DND-41 (cell line): ENCODE measurements at regions not wholly inside any gene's neighbourhood (a gene's known extent, or its start where the extent isn't known, plus 50 kb on each side); places are given as distances from the start of the nearest gene placed in this dataset.
"Not testable (repeated sequence)": the region's sequence is repeated elsewhere in the genome, so short reads cannot be mapped to it uniquely, and the experiment has no call there.

ENCODE experiments used
- ATAC-seq: fragments of 200-7000 bp; cut with Tn5 transposase; 3 replicates; pipeline ENCODE4 v1.9.1; 2021; ENCODE audit warnings: low read depth; ENCODE audit not compliant: insufficient read depth
- DNase-seq: peaks from one replicate; pipeline ENCODE4 v3.0.0-alpha.2; 2020
- H2AFZ ChIP-seq: 2 replicates; pipeline ENCODE4 v1.6.0; 2012; ENCODE audit warnings: low read depth, low read length
- H3K27ac ChIP-seq: 2 replicates; pipeline ENCODE4 v1.5.1; 2012; ENCODE audit warnings: low read length, inconsistent platforms
- H3K27me3 ChIP-seq: fragments of 200-600 bp; sonication (generic); 2 replicates; pipeline ENCODE4 v1.6.0; 2012; ENCODE audit warnings: low read length, mild to moderate bottlenecking, inconsistent platforms; ENCODE audit not compliant: insufficient read depth, poor library complexity
- H3K36me3 ChIP-seq: 2 replicates; pipeline ENCODE4 v1.5.1; 2012; ENCODE audit warnings: low read length, inconsistent platforms; ENCODE audit not compliant: insufficient read depth
- H3K4me1 ChIP-seq: 2 replicates; pipeline ENCODE4 v1.5.1; 2012; ENCODE audit warnings: mild to moderate bottlenecking, low read length; ENCODE audit not compliant: insufficient read depth
- H3K4me2 ChIP-seq: 2 replicates; pipeline ENCODE4 v1.6.0; 2012; ENCODE audit warnings: mild to moderate bottlenecking, moderate library complexity, low read length, inconsistent platforms; ENCODE audit not compliant: insufficient read depth
- H3K4me3 ChIP-seq, 2 experiments: fragments of 200-600 bp in 1 of 2; shearing (Covaris generic) in 1 of 2; 2 replicates each; pipeline ENCODE4 v1.5.1; 2012 to 2016; ENCODE audit warnings: inconsistent platforms in 2 of 2, low read length in 2 of 2, mild to moderate bottlenecking in 2 of 2, low read depth in 1 of 2, moderate library complexity in 1 of 2
- H3K79me2 ChIP-seq: 2 replicates; pipeline ENCODE4 v1.6.0; 2012; ENCODE audit warnings: low read length, inconsistent platforms; ENCODE audit not compliant: insufficient read depth
- H3K9ac ChIP-seq: 2 replicates; pipeline ENCODE4 v1.6.0; 2012; ENCODE audit warnings: low read depth, mild to moderate bottlenecking, inconsistent platforms, low read length, moderate library complexity
- H3K9me3 ChIP-seq: 2 replicates; pipeline ENCODE4 v1.5.1; 2012; ENCODE audit warnings: low read length, moderate library complexity, mild to moderate bottlenecking, inconsistent platforms; ENCODE audit not compliant: insufficient read depth, severe bottlenecking
- H4K20me1 ChIP-seq: 2 replicates; pipeline ENCODE4 v1.6.0; 2012; ENCODE audit warnings: low read length; ENCODE audit not compliant: insufficient read depth
- EZH2 ChIP-seq: IDR thresholded peaks from 3 replicates; pipeline ENCODE4 v1.6.1; 2012; ENCODE audit warnings: borderline replicate concordance, low read depth, mild to moderate bottlenecking, moderate library complexity, low read length, inconsistent platforms; ENCODE audit not compliant: severe bottlenecking
- TF ChIP-seq, protein P1 (sequence below): IDR thresholded peaks from 2 replicates; pipeline ENCODE4 v1.5.1; 2012; ENCODE audit warnings: borderline replicate concordance, low read length, moderate library complexity, mild to moderate bottlenecking; ENCODE audit not compliant: poor library complexity, severe bottlenecking; ENCODE audit errors: extremely low read depth

DNA sequence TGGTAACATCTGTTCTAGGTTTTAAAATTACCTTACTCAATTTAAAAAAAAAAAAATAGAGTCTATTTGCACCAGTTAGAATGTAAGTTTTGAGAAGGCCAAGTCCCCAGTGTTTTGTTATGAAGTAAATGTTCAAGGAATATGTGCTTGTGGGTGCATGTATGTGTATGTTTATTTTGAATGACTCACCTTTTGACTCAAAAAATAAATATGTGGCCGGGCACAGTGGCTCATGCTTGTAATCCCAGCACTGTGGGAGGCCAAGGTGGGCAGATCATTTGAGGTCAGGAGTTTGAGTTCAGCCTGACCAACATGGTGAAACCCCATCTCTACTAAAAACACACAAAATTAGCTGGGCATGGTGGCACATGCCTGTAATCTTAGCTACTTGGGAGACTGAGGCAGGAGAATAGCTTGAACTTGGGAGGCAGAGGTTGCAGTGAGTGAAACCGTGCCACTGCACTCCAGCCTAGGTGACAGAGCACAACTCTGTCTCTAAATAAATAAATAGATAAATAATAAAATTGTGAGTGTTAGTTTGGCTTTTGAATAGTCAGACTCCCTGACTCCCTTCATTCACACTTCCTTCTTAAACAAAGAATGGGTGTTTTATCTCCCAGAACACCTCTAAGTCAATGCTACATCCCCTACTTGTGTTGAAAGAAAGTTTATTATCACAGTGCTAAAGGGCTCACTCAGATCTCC, 511.3 kb upstream of the PCDH7 start:
- H3K27ac ChIP-seq: no peak overlapping the region
- ATAC-seq: no peak
- H3K9me3 ChIP-seq: peaks cover 2% of the 10 kb centered on the region

DNA sequence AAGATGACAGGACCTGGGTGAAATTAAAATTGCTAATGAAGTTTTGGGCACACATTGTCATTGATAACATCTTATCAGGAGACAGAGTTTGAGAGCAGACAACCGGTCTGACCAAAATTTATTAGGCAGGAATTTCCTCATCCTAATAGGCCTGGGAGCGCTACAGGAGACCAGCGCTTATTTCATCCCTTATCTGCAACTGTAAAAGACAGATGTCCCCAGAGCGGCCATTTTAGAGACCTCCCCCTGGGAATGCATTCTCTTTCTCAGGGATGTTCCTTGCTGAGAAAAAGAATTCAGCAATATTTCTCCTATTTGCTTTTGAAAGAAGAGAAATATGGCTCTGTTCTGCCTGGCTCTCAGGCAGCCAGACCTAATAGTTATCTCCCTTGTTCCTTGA, 504.2 kb upstream of the PCDH7 start:
- not testable (repeated sequence) for H3K36me3 ChIP-seq, H3K79me2 ChIP-seq, H3K4me1 ChIP-seq, DNase-seq, H3K27me3 ChIP-seq, H3K9me3 ChIP-seq, ATAC-seq, H3K4me3 ChIP-seq, H2AFZ ChIP-seq, H4K20me1 ChIP-seq, H3K9ac ChIP-seq, H3K4me2 ChIP-seq, H3K27ac ChIP-seq

More for the DNA sequence above, 511.3 kb upstream of the PCDH7 start:
- no peak for DNase-seq
- Histone ChIP-seq H3K4me3 (no peak overlapping the region), H3K27me3 (no peaks in the 10 kb centered on the region), H3K9ac (no peak overlapping the region), H2AFZ (no peak overlapping the region), H4K20me1 (no peaks in the 10 kb centered on the region), H3K36me3 (no peaks in the 10 kb centered on the region), H3K4me2 (no peak overlapping the region), H3K4me1 (no peaks in the 10 kb centered on the region), H3K79me2 (no peaks in the 10 kb centered on the region)
- TF ChIP-seq EZH2: no peak
- TF ChIP-seq, protein P1, sequence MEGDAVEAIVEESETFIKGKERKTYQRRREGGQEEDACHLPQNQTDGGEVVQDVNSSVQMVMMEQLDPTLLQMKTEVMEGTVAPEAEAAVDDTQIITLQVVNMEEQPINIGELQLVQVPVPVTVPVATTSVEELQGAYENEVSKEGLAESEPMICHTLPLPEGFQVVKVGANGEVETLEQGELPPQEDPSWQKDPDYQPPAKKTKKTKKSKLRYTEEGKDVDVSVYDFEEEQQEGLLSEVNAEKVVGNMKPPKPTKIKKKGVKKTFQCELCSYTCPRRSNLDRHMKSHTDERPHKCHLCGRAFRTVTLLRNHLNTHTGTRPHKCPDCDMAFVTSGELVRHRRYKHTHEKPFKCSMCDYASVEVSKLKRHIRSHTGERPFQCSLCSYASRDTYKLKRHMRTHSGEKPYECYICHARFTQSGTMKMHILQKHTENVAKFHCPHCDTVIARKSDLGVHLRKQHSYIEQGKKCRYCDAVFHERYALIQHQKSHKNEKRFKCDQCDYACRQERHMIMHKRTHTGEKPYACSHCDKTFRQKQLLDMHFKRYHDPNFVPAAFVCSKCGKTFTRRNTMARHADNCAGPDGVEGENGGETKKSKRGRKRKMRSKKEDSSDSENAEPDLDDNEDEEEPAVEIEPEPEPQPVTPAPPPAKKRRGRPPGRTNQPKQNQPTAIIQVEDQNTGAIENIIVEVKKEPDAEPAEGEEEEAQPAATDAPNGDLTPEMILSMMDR: no peak

DNA sequence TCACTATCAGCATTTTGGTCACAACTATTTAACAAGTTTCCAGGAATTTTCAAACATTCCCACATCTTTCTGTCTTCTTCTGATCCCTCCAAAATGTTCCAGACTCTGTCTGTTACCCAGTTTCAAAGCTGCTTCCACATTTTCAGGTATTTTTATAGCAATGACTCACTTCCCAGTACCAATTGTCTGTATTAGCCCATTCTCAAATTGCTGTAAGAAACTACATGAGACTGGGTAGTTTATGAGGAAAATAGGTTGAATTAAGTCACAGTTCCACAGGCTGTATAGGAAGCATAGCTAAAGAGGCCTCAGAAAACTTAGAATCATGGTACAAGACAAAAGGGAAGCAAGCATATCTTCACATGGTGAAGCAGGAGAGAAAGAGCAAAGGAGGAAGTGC, 475.0 kb upstream of the PCDH7 start:
- TF ChIP-seq, protein P1: no peak
- no peak for TF ChIP-seq EZH2
- no peak for DNase-seq
- H4K20me1 ChIP-seq: no peaks in the 10 kb centered on the region
- no peak overlapping the region for H3K4me3 ChIP-seq
- no peaks in the 10 kb centered on the region for H3K36me3 ChIP-seq
- H3K9ac ChIP-seq: no peak overlapping the region
- no peak for ATAC-seq
- no peak overlapping the region for H2AFZ ChIP-seq
- no peaks in the 10 kb centered on the region for H3K4me1 ChIP-seq
- no peaks in the 10 kb centered on the region for H3K79me2 ChIP-seq
- no peaks in the 10 kb centered on the region for H3K27me3 ChIP-seq
- no peak overlapping the region for H3K4me2 ChIP-seq
- no peak overlapping the region for H3K27ac ChIP-seq
- H3K9me3 ChIP-seq: no peaks in the 10 kb centered on the region

DNA sequence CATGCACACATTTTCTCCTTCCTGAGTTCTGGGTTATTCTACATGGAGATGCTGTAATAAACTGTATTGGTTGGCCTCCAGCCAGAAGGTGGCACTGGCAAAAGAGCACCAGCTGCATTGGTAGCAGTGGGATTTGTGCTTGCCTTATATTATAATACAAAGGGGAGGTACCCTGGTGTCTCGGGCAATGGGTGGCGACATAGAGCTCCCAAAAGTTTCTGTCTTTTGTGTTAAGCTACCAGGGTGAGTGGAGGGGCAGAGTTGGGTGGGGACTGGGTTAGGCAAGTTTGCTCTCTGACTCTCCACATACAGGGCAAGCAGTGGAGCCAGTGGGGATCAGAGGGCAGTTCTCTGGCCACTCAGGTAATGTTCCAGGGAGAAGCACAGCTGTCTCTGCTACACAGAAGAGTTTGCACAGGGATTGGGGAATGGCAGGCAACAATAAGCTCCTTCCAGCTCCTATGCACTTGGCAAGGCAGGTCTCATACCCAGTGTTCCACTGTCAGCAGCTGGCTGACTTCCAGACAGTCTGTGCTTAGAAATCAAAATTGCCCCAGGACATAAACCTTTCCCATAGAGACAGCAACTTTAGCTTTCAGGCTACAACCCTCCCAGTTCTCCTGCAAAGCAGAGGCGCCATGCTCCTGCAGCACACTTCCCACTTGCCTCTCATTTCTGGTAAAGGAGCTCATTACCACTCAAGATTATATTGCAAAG, 463.9 kb upstream of the PCDH7 start:
- H3K4me2 ChIP-seq: no peak overlapping the region
- DNase-seq: no peak
- H2AFZ ChIP-seq: no peak overlapping the region
- no peak overlapping the region for H3K27ac ChIP-seq
- H3K4me1 ChIP-seq: no peaks in the 10 kb centered on the region
- H3K27me3 ChIP-seq: no peaks in the 10 kb centered on the region
- H3K4me3 ChIP-seq: no peak overlapping the region
- peaks cover 8% of the 10 kb centered on the region for H3K9me3 ChIP-seq
- H3K9ac ChIP-seq: no peak overlapping the region
- H4K20me1 ChIP-seq: no peaks in the 10 kb centered on the region
- H3K36me3 ChIP-seq: no peaks in the 10 kb centered on the region
- no peak for TF ChIP-seq EZH2
- TF ChIP-seq, protein P1: no peak
- no peak for ATAC-seq
- H3K79me2 ChIP-seq: no peaks in the 10 kb centered on the region
